Testis (tissue), 2 donors: ENCODE measurements at regions not wholly inside any gene's neighbourhood (a gene's known extent, or its start where the extent isn't known, plus 50 kb on each side); places are given as distances from the start of the nearest gene placed in this dataset.

Experiments
- CTCF ChIP-seq, 3 experiments: fragments of 450-650 bp in 2 of 3; fragments of 200-600 bp in 1 of 3; sonication (generic) in 1 of 3; IDR thresholded peaks; one replicate each; pipeline ENCODE4 v1.5.1; 2016 to 2019; ENCODE audit warnings: antibody characterized with exemption in 3 of 3, mild to moderate bottlenecking in 2 of 3, moderate library complexity in 1 of 3
- POLR2A ChIP-seq: fragments of 450-650 bp; IDR thresholded peaks from one replicate; pipeline ENCODE4 v1.6.1; 2017; ENCODE audit warnings: antibody characterized with exemption, mild to moderate bottlenecking, moderate library complexity

- TF ChIP-seq CTCF (IDR thresholded peaks at IDR 0.05) (no peak), POLR2A (no peak)
Observed at GRCh38 chr6:14055541-14055940, 62.0 kb upstream of the CD83 start.
